Chondrocyte (in vitro differentiated cells): ENCODE measurements at regions not wholly inside any gene's neighbourhood (a gene's known extent, or its start where the extent isn't known, plus 50 kb on each side); places are given as distances from the start of the nearest gene placed in this dataset.
A peak's percentile ranks its signal among the peaks of the same experiment; 100 is the strongest.

Experiments
- DNase-seq: peaks from one replicate; pipeline ENCODE4 v3.0.0; 2021; ENCODE audit warnings: mixed read lengths, low spot score
- H3K27ac Mint-ChIP-seq: one replicate; pipeline ENCODE4 v1.8.0; 2021; ENCODE audit warnings: mild to moderate bottlenecking, moderate library complexity, mixed read lengths; ENCODE audit not compliant: unreplicated experiment
- H3K27me3 Mint-ChIP-seq: 2 replicates; pipeline ENCODE4 v1.8.0; 2021; ENCODE audit warnings: low read depth, mixed read lengths
- H3K36me3 Mint-ChIP-seq: 2 replicates; pipeline ENCODE4 v1.8.0; 2021; ENCODE audit warnings: low read depth, mixed read lengths
- H3K4me1 Mint-ChIP-seq: 2 replicates; pipeline ENCODE4 v1.8.0; 2021; ENCODE audit warnings: low read depth, mild to moderate bottlenecking, mixed read lengths
- H3K4me3 Mint-ChIP-seq: one replicate; pipeline ENCODE4 v1.8.0; 2021; ENCODE audit warnings: mild to moderate bottlenecking, moderate library complexity, mixed read lengths; ENCODE audit not compliant: unreplicated experiment
- H3K9me3 Mint-ChIP-seq: 2 replicates; pipeline ENCODE4 v1.8.0; 2021; ENCODE audit warnings: low read depth, mixed read lengths
- CTCF ChIP-seq: fragments of 200-600 bp; sonication (generic); IDR thresholded peaks from 2 replicates; pipeline ENCODE4 v1.5.0; 2021; ENCODE audit warnings: antibody characterized with exemption, mild to moderate bottlenecking, moderate library complexity

GRCh38 chr13:90783273-90783672 lies 564.2 kb upstream of the MIR17HG start:
- no peak for TF ChIP-seq CTCF
- H3K36me3 Mint-ChIP-seq, result peaks cover 2% of the 10 kb centered on the region
- peaks cover 6% of the 10 kb centered on the region for H3K9me3 Mint-ChIP-seq
- no peaks in the 10 kb centered on the region for H3K27me3 Mint-ChIP-seq
- DNase-seq, result no peak
- no peak overlapping the region for H3K27ac Mint-ChIP-seq
- no peak overlapping the region for H3K4me3 Mint-ChIP-seq
- no peaks in the 10 kb centered on the region for H3K4me1 Mint-ChIP-seq

GRCh38 chr13:90787007-90787406 lies 560.5 kb upstream of the MIR17HG start:
- Mint-ChIP-seq H3K27ac (peak overlapping the region; percentile 32), H3K4me3 (no peak overlapping the region), H3K27me3 (no peaks in the 10 kb centered on the region), H3K9me3 (peaks cover 6% of the 10 kb centered on the region), H3K4me1 (no peaks in the 10 kb centered on the region), H3K36me3 (peaks cover 2% of the 10 kb centered on the region)
- TF ChIP-seq CTCF, result no peak
- DNase-seq, result no peak

- Mint-ChIP-seq H3K36me3 (no peaks in the 10 kb centered on the region), H3K4me3 (no peak overlapping the region)
Observed at GRCh38 chr13:90792335-90792734, 555.2 kb upstream of the MIR17HG start.

GRCh38 chr13:90793261-90793820 lies 554.1 kb upstream of the MIR17HG start:
- H3K4me3 Mint-ChIP-seq, result no peak overlapping the region
- H3K36me3 Mint-ChIP-seq, result no peaks in the 10 kb centered on the region
- no peaks in the 10 kb centered on the region for H3K9me3 Mint-ChIP-seq
- H3K4me1 Mint-ChIP-seq, result no peaks in the 10 kb centered on the region
- no peak for DNase-seq
- no peak overlapping the region for H3K27ac Mint-ChIP-seq
- no peak for TF ChIP-seq CTCF
- H3K27me3 Mint-ChIP-seq, result no peaks in the 10 kb centered on the region

More at GRCh38 chr13:90792335-90792734, 555.2 kb upstream of the MIR17HG start:
- H3K4me1 Mint-ChIP-seq, result no peaks in the 10 kb centered on the region
- no peak for TF ChIP-seq CTCF
- H3K9me3 Mint-ChIP-seq, result no peaks in the 10 kb centered on the region
- no peak for DNase-seq
- no peak overlapping the region for H3K27ac Mint-ChIP-seq
- no peaks in the 10 kb centered on the region for H3K27me3 Mint-ChIP-seq

GRCh38 chr13:90796474-90796873 lies 551.0 kb upstream of the MIR17HG start:
- no peak for TF ChIP-seq CTCF
- H3K27me3 Mint-ChIP-seq, result no peaks in the 10 kb centered on the region
- no peak overlapping the region for H3K4me3 Mint-ChIP-seq
- H3K27ac Mint-ChIP-seq, result no peak overlapping the region
- H3K4me1 Mint-ChIP-seq, result no peaks in the 10 kb centered on the region
- no peak for DNase-seq
- H3K9me3 Mint-ChIP-seq, result no peaks in the 10 kb centered on the region
- H3K36me3 Mint-ChIP-seq, result no peaks in the 10 kb centered on the region
